Body of pancreas (tissue), 4 donors: ENCODE measurements at regions not wholly inside any gene's neighbourhood (a gene's known extent, or its start where the extent isn't known, plus 50 kb on each side); places are given as distances from the start of the nearest gene placed in this dataset.

Source experiments
- ATAC-seq: fragments of 150-250 bp; one replicate; pipeline ENCODE4 v1.9.1; 2016
- DNase-seq, 4 donors: peaks; one replicate each; pipeline ENCODE4 v3.0.0-alpha.2; 2019
- H3K27ac ChIP-seq, 4 donors: fragments of 200-600 bp; sonication (generic); 1 replicate in 3 of 4; 2 replicates in 1 of 4; pipeline versions ENCODE4 v1.5.1 to v1.6.1; 2016 to 2019; ENCODE audit warnings: mild to moderate bottlenecking in 1 of 4, mixed read lengths in 1 of 4, moderate library complexity in 1 of 4
- H3K27me3 ChIP-seq, 2 donors: fragments of 200-600 bp; sonication (generic); one replicate each; pipeline ENCODE4 v1.6.0; 2016; ENCODE audit warnings: mild to moderate bottlenecking in 1 of 2
- H3K36me3 ChIP-seq, 2 donors: fragments of 200-600 bp; sonication (generic); replicated peaks in 1 of 2; 2 replicates each; pipeline ENCODE4 v1.5.1; 2016; ENCODE audit warnings: low read depth in 2 of 2; ENCODE audit not compliant: insufficient read depth in 1 of 2
- H3K4me1 ChIP-seq: fragments of 200-600 bp; sonication (generic); one replicate; pipeline ENCODE4 v1.6.0; 2016
- H3K4me3 ChIP-seq, 2 donors: fragments of 200-600 bp; sonication (generic); 1 replicate in 1 of 2; 2 replicates in 1 of 2; pipeline ENCODE4 v1.5.1; 2016 to 2019
- H3K9me3 ChIP-seq, 3 donors: fragments of 200-600 bp; sonication (generic); 1 replicate in 2 of 3; 2 replicates in 1 of 3; pipeline ENCODE4 v1.5.1; 2016
- CTCF ChIP-seq, 7 experiments: fragments of 450-650 bp in 4 of 7; fragments of 200-600 bp in 3 of 7; sonication (generic) in 3 of 7; IDR thresholded peaks; one replicate each; pipeline ENCODE4 v1.5.1; 2016 to 2019; ENCODE audit warnings: antibody characterized with exemption in 7 of 7
- POLR2A ChIP-seq, 3 donors: fragments of 450-650 bp; IDR thresholded peaks; one replicate each; pipeline ENCODE4 v1.6.1; 2016; ENCODE audit warnings: antibody characterized with exemption in 3 of 3, mild to moderate bottlenecking in 2 of 3
- WGBS, 2 donors: methylation state at CpG; one replicate each; pipeline ENCODE4 v1.1.5; 2017; 5-methylcytosine and 5-hydroxymethylcytosine counted together
- intact Hi-C: fragments of 100-400 bp; cut with DNase I; formaldehyde crosslinking; loops from one replicate; pipeline ENCODE4 v1.15.1; 2023

- no peak for ATAC-seq
- DNase-seq: no peak
These were observed 131.1 kb upstream of the NSMCE3 start for GRCh38 chr15:29400701-29401100.

GRCh38 chr15:29398907-29399306 lies 129.3 kb upstream of the NSMCE3 start:
- H3K27ac ChIP-seq: no peak overlapping the region
- WGBS, 2 donors: 64 to 93% methylated on average over 1 of the region's 1 CpG
- no peaks in the 10 kb centered on the region for H3K9me3 ChIP-seq
- no peaks in the 10 kb centered on the region for H3K36me3 ChIP-seq
- TF ChIP-seq POLR2A (IDR thresholded peaks at IDR 0.05): no peak
- no peak for TF ChIP-seq CTCF (IDR thresholded peaks at IDR 0.05)
- intact Hi-C loops: no loop called here
- ATAC-seq: no peak
- no peak overlapping the region for H3K4me3 ChIP-seq
- no peak for DNase-seq
- H3K27me3 ChIP-seq: no peaks in the 10 kb centered on the region
- no peaks in the 10 kb centered on the region for H3K4me1 ChIP-seq

More at GRCh38 chr15:29400701-29401100, 131.1 kb upstream of the NSMCE3 start:
- TF ChIP-seq CTCF (IDR thresholded peaks at IDR 0.05) (no peak), POLR2A (IDR thresholded peaks at IDR 0.05) (no peak)
- 83 to 93% methylated on average over 7 to 8 of the region's 8 CpGs for WGBS, 2 donors
- Histone ChIP-seq H3K4me3 (no peak overlapping the region), H3K27me3 (no peaks in the 10 kb centered on the region), H3K4me1 (no peaks in the 10 kb centered on the region), H3K9me3 (no peaks in the 10 kb centered on the region), H3K36me3 (no peaks in the 10 kb centered on the region), H3K27ac (no peak overlapping the region)
- intact Hi-C loops: no loop called here

GRCh38 chr15:29396176-29396811 lies 126.7 kb upstream of the NSMCE3 start:
- ATAC-seq (no peak), DNase-seq (no peak)
- no peaks in the 10 kb centered on the region for H3K27me3 ChIP-seq
- H3K27ac ChIP-seq: no peak overlapping the region
- intact Hi-C loops: no loop called here
- H3K4me1 ChIP-seq: no peaks in the 10 kb centered on the region
- H3K36me3 ChIP-seq: no peaks in the 10 kb centered on the region
- WGBS, 2 donors: 84% methylated on average over 4 of the region's 4 CpGs
- no peak overlapping the region for H3K4me3 ChIP-seq
- H3K9me3 ChIP-seq: no peaks in the 10 kb centered on the region
- no peak for TF ChIP-seq POLR2A (IDR thresholded peaks at IDR 0.05)
- TF ChIP-seq CTCF (IDR thresholded peaks at IDR 0.05): no peak

- Histone ChIP-seq H3K27ac (no peak overlapping the region), H3K4me3 (no peak overlapping the region), H3K9me3 (no peaks in the 10 kb centered on the region), H3K27me3 (no peaks in the 10 kb centered on the region), H3K36me3 (no peaks in the 10 kb centered on the region), H3K4me1 (no peaks in the 10 kb centered on the region)
- DNase-seq (no peak), ATAC-seq (no peak)
- 100% methylated on average over 2 of the region's 2 CpGs; no CpG with 5 or more reads in 1 of the 2 donors for WGBS, 2 donors
- TF ChIP-seq CTCF (IDR thresholded peaks at IDR 0.05): no peak
- no peak for TF ChIP-seq POLR2A (IDR thresholded peaks at IDR 0.05)
- intact Hi-C loops: no loop called here
These were observed 123.8 kb upstream of the NSMCE3 start for GRCh38 chr15:29393443-29393842.

- Histone ChIP-seq H3K27me3 (no peaks in the 10 kb centered on the region), H3K27ac (no peak overlapping the region), H3K4me1 (no peaks in the 10 kb centered on the region), H3K9me3 (no peaks in the 10 kb centered on the region), H3K4me3 (no peak overlapping the region), H3K36me3 (no peaks in the 10 kb centered on the region)
- DNase-seq (no peak), ATAC-seq (no peak)
- 81 to 86% methylated on average over 7 of the region's 7 CpGs for WGBS, 2 donors
- TF ChIP-seq CTCF (IDR thresholded peaks at IDR 0.05): no peak
- no peak for TF ChIP-seq POLR2A (IDR thresholded peaks at IDR 0.05)
- intact Hi-C loops: no loop called here
These were observed 122.7 kb upstream of the NSMCE3 start for GRCh38 chr15:29392358-29392757.
